NB4 (cell line): ENCODE measurements at regions not wholly inside any gene's neighbourhood (a gene's known extent, or its start where the extent isn't known, plus 50 kb on each side); places are given as distances from the start of the nearest gene placed in this dataset.

Experiments
- POLR2A ChIP-seq: IDR thresholded peaks from 2 replicates; pipeline ENCODE4 v1.6.1; 2011; ENCODE audit warnings: mild to moderate bottlenecking; ENCODE audit not compliant: insufficient read length; ENCODE audit errors: extremely low read depth
- TF ChIP-seq, protein P1 (sequence below): IDR thresholded peaks from one replicate; pipeline ENCODE4 v1.5.1; 2012; ENCODE audit warnings: low read depth, low read length

- no peak for TF ChIP-seq POLR2A
- TF ChIP-seq, protein P1, sequence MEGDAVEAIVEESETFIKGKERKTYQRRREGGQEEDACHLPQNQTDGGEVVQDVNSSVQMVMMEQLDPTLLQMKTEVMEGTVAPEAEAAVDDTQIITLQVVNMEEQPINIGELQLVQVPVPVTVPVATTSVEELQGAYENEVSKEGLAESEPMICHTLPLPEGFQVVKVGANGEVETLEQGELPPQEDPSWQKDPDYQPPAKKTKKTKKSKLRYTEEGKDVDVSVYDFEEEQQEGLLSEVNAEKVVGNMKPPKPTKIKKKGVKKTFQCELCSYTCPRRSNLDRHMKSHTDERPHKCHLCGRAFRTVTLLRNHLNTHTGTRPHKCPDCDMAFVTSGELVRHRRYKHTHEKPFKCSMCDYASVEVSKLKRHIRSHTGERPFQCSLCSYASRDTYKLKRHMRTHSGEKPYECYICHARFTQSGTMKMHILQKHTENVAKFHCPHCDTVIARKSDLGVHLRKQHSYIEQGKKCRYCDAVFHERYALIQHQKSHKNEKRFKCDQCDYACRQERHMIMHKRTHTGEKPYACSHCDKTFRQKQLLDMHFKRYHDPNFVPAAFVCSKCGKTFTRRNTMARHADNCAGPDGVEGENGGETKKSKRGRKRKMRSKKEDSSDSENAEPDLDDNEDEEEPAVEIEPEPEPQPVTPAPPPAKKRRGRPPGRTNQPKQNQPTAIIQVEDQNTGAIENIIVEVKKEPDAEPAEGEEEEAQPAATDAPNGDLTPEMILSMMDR: no peak
These were observed 1020.4 kb upstream of the FBXO33 start for GRCh38 chr14:40452674-40453073.
